Fibroblast of gingiva (primary cell): ENCODE measurements at regions not wholly inside any gene's neighbourhood (a gene's known extent, or its start where the extent isn't known, plus 50 kb on each side); places are given as distances from the start of the nearest gene placed in this dataset.

Experiments
- DNase-seq: peaks from one replicate; pipeline ENCODE4 v3.0.0-alpha.2; 2011; ENCODE audit warnings: low read depth

DNA sequence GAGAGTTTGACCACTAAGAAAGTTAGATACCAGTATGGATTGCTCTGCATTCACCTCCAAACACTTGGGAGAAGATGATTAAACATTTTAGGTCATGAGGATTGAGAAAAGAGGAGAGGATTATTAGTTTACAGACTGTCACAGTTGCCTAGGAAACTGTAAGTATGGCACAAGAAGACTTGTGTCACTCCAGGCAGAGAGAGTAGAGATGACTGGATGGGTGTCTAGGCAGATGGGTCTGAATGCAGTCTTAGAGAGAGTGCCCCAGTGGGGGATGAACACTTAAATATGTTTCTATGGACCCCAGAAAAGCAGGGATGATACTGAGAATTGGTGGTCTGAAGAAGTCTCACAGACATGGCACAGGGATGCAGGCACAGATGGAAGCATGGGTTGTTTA is 477.6 kb upstream of the B3GALT2 start:
- DNase-seq: no peak

DNA sequence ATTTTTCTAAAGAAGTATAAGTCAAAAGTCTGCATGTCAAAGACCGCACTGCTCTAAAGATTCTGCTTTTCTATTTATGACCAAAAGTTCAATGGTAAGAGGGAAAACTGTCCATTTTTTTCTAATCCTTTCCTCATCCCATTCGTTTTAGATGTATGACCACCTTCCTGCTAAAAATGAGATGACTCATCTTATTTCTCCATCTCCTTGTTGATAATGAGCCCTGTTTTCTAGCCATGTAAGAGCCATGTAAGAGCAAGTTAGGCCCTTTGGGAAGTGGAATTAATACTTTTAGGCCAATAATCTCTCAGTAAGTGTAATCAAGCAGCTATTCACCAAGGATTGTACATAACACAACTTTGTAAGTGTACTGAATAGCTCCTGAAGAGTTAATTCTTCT is 475.6 kb upstream of the B3GALT2 start:
- peak; percentile 6 for DNase-seq

DNA sequence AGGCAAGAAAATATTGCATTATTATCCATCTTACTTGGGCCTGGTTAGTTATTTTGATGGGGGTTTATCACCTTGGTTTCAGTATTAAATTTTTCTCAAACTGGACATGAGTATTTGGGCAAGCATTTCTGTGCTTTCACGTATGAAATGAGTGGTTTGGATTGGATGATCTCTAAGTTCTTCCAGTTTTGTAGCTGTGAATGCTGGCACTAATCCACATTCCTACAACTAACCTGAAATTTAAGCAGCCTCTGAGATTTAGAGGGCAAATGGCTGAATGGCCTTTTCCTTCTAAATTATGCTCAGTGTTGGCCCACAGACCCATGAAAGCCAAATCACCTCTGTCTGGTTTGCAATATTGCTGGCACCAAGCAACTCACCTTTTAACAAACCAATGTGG is 475.0 kb upstream of the B3GALT2 start:
- DNase-seq: no peak

- DNase-seq: no peak
Observed at GRCh38 chr1:193660428-193660827, 474.0 kb upstream of the B3GALT2 start.

DNA sequence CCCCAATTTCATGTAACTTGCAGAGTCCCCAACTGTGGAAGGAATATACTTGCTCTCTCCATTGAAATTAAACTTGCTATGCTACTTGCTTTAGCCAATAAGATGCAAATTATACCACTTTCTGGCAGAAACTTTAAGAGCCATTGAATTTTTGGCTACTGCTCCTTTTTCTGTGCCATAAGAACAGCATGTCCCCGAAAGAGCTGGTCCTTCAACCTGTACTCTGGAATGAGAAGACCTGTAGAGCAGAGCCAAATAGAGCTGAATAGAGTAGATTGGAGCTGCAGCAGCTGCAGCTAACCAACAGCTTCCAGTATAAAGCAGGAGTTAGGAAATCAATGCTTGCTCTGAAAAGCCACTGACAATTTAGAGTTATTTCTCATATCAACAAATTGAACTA is 472.3 kb upstream of the B3GALT2 start:
- DNase-seq: no peak

GRCh38 chr1:193658081-193658480 is 471.7 kb upstream of the B3GALT2 start:
- no peak for DNase-seq

GRCh38 chr1:193657552-193657951 is 471.1 kb upstream of the B3GALT2 start:
- no peak for DNase-seq

DNA sequence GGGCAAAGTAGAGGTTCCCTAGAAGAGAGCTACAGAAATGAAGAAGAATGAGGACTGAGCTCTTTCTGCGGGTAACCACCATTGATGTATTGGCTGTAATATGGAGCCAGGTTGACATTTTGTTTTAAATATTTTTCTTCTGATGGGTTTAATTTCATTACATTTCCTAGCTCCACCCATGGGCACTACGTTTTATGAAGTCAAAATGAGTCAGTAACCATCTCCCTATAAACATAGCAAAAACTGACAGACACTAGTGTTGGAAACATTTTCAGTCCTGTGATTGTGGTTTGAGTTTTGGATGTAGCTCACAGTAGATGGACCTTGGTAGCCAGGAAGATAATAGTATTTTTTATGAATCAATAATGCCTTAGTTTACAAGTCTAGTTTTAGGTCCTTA is 470.4 kb upstream of the B3GALT2 start:
- no peak for DNase-seq

GRCh38 chr1:193654951-193655735 is 468.7 kb upstream of the B3GALT2 start:
- peak; percentile 65 for DNase-seq

DNA sequence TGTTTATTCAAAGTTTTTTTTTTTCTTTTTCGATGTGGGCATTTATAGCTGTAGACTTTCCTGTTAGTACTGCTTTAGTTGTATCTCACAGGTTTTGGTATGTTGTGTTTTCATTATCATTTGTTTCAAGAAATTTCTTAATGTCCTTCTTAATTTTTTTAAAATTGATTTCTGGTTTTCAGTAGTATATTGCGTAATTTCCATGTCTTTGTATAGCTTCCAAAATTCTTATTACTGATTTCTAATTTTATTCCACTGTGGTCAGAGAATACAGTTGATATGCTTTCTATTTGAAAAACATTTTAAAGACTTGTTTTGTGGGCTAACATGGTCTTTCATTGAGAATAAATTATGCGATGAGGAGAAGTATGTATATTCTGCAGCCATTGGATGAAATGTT is 463.2 kb upstream of the B3GALT2 start:
- no peak for DNase-seq

DNA sequence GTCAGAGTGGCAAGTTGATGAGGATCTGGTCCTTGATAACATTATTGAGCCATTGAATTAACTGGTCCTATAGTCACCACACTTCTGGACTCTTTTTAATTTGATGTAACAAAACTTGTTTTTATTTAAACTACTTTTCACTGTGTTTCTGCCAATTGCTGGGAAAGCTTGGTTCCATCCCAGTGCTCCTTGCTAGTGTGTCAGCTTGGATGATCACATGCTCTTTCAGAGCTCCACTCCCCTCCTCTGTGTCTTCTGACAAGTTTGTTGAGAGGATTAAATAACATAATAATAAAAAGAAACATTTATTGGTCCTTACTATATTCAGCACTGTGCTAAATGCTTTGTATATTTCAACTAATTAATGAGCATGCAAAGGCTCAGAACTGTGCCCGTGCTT is 448.5 kb upstream of the B3GALT2 start:
- no peak for DNase-seq

GRCh38 chr1:193634470-193634869 is 448.1 kb upstream of the B3GALT2 start:
- no peak for DNase-seq

GRCh38 chr1:193633991-193634390 is 447.6 kb upstream of the B3GALT2 start:
- DNase-seq: no peak

DNA sequence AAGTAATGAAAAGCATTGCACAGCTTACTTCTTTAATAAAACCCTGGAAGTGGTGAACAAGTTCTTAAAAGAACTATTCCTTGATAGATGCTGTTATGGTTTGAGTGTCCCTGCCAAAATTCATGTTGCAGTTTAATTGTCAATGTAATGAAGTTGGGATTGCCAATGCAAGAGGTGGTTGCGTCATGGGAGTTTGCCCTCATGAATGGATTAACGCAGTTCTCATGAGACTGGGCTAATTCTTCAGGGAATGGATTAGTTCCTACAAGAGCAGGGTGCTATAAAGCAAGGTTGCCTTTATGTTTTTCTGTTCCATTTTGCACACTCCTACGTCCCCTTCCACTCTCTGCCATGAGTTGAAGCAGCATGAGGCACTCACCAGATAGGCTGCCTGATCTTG is 446.7 kb upstream of the B3GALT2 start:
- DNase-seq: no peak

DNA sequence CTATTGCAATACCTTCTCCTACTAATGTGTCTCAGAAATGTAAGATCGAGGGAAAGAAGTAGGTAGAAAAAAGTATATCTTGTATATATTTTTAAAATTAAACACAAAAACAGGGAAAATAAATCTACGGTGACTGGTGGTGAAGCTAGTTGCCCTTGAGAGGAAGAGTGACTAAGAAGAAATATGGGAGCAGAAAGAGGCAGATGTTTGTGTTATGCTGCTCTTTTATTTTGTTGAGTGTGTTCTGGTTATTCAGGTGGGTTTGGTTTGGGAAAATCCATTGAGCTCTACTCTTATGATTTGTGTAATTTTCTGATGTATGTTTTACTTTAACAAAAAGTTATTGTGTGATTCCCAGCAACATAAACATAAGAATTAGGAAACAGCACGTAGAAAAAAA is 444.9 kb upstream of the B3GALT2 start:
- no peak for DNase-seq

- no peak for DNase-seq
Observed at GRCh38 chr1:193629875-193630274, 443.5 kb upstream of the B3GALT2 start.

GRCh38 chr1:193626695-193627094 is 440.3 kb upstream of the B3GALT2 start:
- DNase-seq: no peak

GRCh38 chr1:193625255-193625654 is 438.8 kb upstream of the B3GALT2 start:
- no peak for DNase-seq

DNA sequence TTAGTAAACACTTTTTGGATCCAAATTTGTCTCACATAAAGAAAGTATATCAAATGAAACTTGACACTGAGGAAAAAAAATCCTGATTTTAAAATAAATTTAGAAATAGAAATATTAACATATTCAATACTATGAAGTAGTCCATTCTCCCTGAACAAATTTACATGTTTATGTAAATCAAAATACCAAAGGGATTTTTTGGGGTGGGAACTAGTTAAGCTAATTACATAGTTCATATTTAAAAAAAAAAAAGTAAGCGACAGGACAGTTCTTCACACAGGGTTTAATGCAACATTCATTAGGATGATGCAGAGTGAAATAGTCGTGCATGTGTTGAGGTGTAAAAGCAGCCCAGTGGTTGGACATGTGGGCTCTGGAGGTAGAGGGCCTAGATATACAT is 433.5 kb upstream of the B3GALT2 start:
- no peak for DNase-seq

- no peak for DNase-seq
Observed at GRCh38 chr1:193614817-193615216, 428.4 kb upstream of the B3GALT2 start.

DNA sequence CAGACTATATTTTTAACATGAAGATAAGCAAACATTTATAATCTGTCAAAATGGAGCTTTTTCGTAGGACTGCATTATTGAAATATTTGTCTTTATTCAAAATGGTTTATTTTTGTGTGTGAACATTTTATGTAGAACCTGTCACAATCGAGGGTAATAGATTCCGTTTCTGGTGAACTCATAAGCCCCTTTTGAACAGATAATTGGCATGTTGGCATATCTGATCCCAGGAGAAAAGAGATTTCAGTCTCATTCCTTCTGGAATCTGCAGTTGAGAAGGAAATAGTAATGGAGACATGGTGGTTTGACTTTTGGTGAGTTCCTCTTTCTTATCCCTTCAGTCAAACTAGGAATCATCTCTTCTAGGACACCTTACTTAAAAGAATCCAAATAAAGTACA is 427.9 kb upstream of the B3GALT2 start:
- DNase-seq: no peak

DNA sequence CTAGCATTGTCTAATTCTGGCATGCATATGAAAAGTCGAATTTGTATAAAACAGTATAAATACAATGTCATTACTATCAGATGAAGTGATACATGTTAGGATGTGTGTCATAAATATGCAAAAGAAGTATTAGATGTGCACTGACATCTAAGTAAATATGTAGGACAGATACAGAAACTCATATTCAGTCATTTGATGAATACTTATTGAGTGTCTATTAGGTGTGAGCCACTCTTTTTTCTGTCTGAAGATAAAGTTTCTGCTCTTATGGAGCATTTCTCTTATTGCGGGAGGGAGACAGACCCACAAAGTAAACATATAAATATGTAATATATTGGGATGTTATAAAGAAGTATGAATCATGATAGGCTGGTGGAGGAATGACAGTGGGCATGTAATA is 426.6 kb upstream of the B3GALT2 start:
- DNase-seq: no peak

GRCh38 chr1:193609592-193609991 is 423.2 kb upstream of the B3GALT2 start:
- DNase-seq: no peak

GRCh38 chr1:193607787-193608186 is 421.4 kb upstream of the B3GALT2 start:
- no peak for DNase-seq
